ENCODE measurements at regions not wholly inside any gene's neighbourhood (a gene's known extent, or its start where the extent isn't known, plus 50 kb on each side); places are given as distances from the start of the nearest gene placed in this dataset.
"Not testable (repeated sequence)": the region's sequence is repeated elsewhere in the genome, so short reads cannot be mapped to it uniquely, and the experiment has no call there.

DNA sequence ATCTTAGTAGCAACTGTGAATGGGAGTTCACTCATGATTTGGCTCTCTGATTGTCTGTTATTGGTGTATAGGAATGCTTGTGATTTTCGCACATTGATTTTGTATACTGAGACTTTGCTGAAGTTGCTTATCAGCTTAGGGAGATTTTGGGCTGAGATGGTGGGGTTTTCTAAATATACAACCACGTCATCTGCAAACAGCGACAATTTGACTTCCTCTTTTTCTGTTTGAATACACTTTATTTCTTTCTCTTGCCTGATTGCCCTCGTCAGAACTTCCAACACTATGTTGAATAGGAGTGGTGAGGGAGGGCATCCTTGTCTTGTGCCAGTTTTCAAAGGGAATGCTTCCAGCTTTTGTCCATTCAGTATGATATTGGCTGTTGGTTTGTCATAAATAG is 1883.1 kb upstream of the TENM3 start:
- not testable (repeated sequence) for DNase-seq

DNA sequence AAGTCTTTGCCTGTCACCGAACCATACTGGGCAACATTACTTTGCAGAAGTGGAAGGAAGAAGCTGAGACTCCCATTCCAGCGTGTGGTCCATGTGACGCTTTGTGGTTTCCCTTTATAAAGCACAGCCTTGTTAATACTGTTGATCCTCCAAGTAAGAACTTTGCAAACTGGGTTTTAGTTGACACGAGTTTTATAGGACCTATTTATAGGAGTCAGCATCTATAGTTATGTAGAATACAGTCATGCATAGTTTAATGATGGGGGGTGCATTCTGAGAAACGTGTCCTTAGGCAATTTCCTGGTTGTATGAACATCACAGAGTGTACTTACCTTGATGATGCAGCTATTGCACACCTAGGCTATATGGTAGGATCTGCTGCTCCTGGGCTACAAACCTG is 1879.4 kb upstream of the TENM3 start:
- DNase-seq: no peak

DNA sequence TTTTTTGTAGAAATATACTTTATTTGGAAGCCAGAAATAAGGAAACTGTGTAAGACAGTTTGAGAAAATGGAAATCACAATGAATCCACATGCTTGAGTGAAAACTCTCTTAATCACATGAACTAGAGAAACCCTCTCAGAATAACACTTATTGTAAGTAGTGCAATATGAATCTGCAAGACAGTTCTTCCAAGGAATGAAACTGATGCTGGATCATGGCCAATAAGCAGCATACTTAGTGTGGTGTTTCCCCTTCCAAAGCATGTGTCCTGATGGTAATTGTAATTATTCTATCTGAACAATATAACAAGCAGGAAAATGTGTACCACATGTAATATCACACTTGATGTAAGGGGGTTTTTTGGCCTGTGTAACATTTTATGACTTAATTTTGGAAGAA is 1870.5 kb upstream of the TENM3 start:
- no peak for DNase-seq

DNA sequence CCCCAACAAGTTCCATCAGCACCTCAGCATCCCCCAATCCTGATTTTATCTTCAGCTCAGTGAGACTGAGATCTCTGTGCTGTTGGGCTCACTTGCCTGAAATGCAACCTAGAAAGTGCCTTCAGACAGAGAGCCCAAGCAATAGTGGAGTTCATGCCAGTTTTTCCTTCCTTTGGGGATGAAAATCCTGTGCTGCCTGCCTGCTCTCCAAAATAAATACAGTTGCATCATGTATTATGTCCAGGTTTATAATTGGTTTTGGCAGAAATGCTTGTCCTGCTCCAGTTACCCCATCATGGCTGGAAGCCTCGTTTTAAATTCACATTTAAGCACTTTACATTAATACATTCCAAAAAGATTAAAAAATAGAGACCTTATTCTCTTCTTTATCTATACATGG is 1865.5 kb upstream of the TENM3 start:
- DNase-seq: no peak

DNA sequence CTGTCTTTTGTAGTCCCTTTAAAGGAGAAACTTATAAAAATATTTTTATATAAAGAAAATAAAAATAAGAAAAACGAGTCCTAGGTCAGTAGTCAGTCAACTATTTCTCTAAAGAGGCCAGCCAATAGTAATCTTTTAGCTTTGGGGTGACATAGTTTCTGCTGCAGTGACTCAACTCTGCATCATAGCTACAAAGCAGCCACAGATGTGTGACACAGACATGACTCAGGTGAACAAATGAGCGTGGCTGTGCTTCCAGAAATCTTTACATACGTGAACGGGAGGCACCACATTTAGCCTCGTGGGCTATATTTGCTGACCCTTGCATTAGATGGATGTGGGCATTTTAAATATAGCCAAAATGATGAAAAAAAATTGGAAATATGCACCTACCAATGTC is 1862.5 kb upstream of the TENM3 start:
- no peak for DNase-seq

DNA sequence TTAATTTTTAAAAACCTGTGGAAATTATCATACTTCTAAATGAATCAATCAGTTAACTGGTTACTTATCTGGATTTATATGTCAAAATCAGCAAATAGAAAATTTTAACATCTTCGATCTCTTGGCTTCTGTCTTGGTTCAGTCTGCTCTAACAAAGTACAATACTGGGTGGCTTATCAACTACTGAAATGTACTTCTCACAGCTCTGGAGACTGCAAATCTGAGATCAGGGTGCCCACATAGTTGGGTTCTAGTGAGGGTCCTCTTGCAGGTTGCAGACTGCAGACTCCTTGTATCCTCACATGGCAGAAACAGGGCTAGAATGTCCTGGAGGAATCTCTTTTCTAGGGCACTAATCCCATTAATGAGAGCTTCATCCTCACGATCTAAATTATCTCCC is 1851.6 kb upstream of the TENM3 start:
- no peak for DNase-seq

DNA sequence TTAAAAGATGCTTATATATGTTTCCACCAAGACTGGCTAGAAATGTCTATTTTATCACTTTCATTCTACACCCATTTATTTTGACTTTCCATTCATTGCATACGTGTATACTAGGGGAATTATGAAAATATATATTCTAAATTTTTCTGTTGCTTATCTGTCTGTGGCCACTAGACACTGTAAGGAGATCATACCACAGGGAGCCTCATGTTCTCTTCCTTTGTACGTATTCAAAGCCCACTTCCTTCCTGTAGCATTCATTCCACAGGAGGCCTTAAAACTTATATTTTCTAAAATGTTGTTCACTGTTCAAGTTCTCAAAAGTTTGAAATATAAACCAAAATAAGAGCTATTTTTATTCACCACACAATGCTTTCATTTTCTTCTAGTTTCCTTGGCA is 1848.9 kb upstream of the TENM3 start:
- no peak for DNase-seq

DNA sequence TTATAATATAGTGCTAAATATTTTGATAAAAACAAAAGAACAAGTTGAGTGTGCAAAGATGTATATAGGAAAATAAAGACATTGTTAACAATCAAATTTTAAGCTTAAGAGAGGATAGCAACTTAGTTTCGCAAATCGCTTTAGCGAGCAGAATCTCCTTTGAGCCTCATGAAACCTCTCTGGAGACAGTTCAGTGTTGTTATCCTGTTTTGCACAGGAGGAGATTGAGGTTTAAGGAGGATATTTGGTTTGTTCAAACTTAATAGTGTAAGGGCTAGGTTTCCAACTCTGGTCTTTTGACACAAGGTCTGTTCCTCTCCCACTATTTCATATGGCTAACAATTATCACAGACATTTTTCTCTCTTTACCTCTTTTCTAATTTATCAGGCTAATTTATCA is 1848.5 kb upstream of the TENM3 start:
- DNase-seq: no peak

DNA sequence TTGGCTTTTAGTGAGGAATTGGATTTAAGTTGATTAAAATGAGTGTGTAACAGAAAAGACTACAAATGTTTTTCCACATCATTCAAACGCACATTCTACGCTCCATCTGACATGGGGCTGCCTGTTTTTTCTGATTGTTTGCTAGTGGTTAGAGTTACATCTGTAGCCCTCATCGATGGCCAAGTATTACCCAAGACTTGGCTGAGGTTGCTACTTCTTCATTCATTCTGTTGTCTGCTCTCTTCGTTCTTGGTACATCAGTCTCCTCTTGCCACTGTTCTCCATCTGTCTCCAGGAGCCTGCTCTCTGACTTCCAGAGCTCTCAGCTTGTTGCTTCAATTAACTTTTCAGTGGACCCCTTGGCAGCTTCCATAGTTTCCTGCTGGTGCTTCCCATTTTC is 1844.6 kb upstream of the TENM3 start:
- DNase-seq: no peak

DNA sequence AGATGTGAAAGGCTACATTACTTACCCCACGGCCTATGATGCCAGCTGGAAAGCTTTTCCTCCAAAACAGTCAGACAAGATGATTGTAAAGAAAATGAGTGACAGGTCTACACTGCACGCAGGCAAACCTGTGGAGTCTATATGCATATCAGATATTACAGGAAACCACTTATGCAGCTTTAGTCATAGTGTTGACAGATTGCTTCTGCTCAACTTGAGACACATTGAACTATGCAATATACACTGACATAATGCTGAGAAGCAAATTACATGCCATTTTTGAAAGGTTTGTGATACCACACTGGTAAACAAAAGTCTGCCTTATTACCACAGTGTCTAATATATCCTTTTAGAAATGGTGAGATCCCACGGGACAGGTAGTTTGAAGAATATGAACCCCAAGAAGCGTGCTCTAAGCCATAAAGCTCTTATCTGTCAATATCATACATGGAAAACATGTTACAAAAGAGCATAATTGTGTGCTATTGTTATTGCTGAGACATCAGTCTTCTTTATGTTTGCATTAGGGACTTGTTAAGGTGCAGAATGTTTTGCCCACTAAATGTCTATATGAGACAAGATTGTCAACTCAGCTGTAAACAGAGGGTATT is 1835.8 kb upstream of the TENM3 start:
- DNase-seq: no peak

DNA sequence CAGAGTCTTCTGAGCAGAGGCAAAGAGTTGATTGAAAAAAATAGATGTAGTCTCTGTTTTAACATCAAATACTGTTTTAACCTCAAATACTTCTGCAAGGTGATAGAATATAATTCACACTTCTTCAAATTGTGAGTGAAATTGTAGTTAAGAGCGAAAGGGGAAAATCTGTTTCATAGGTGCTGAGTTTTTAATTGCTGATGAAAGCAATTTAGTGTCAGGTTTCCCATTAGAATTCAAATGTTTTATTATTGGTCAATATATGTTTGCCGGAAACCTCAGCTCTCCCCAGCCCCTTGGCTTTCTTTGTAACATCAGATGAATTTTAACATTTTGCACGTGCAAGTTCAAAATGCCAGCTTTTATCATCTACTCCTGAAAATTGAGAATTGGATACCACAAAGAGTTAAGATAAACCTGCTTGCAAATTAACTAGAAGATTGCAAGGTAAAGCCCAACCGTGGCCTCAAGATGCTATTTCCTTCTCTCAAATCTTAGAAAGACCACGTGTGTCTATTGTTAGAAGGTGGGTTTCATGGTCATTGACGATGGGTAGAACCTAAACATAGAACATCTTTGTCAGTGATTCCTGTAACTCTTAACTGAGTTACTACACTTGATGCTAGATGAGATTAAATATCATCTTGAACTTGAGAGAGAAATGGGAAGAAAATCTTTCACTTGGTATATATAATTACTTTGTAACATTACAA is 1824.2 kb upstream of the TENM3 start:
- no peak for DNase-seq

DNA sequence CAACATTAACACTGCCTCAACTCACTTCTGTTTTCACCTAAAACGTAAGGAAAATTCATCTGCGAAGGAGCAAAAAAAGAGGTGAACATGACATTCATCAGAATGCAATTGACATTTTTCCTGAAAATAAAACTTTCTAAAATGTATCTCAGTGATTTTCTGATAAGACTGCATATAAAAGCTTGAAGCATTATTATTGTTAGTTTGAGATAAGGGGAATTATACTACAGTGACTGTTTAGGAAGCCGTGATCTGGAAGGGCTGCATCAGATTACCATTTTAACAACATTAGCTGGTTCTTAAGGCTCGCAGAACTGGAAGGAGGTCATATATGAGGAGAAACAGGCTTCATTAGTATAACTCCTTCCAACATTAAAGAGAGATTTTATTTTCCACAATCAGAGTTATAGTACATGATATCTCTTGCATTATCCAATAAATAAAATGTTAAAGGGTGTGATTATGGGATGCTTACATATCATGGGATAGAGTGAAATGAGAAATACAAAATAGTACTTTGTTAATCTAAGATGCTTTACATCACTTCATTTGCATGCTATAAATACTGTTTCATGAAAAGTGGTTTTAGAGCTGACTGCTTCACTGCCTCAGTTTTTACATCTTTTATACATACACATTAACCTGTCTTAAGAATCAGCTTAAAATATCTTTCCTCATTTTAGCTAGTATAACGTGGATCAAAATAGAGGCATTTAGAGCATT is 1820.1 kb upstream of the TENM3 start:
- no peak for DNase-seq

DNA sequence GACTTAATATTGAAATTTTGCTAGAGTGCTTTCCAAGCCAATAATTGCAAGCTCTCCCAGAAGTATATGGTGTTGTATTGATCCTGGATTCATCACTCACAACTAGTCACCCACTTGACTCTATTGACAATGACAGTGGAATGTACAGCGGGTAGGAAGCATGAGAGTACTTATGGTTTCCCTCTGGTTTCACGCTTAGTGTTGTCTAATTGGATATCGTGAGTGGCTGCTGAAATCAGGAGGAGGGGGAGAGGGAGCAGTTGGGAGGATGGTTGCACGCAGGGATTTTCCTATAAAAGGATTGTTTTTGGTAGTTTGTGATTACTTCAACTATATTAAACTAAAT is 1819.5 kb upstream of the TENM3 start:
- DNase-seq: no peak

DNA sequence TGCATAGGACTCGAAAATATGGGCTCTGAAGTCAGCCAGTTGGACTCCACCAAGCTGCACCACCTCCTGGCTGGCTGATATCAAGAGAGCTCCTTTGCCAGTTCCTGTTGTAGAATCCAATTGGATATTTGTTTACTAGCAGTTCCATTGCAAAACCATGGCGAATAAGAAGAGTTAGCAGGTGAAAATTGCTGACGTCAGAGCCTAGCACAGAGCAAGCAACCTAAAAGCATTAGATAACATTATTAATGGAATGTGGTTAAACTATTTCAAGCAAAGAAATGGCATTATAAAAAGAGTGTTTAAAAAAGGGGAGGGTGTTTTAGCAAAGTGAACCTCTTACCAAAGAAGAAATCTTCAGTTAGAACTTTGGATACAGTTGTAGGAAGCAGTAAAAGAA is 1816.3 kb upstream of the TENM3 start:
- DNase-seq: no peak

DNA sequence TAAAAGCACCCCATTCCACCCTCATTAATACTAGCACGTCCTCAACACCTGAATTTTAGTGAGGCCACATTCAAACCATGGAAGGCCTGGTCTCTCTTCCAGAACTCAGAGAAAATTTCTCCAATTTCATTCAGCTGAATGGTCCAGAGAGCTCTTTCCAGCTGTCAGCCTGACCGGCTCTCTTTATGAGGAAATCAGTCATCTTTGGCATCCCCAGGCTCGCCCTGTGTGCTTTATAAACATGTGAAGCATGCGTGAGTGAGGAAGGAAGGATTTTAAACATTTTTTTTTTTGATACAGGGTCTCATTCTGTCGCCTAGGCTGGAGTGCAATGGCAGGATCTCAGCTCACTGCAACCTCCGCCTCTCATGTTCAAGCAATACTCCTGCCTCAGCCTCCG is 1812.9 kb upstream of the TENM3 start:
- no peak for DNase-seq

DNA sequence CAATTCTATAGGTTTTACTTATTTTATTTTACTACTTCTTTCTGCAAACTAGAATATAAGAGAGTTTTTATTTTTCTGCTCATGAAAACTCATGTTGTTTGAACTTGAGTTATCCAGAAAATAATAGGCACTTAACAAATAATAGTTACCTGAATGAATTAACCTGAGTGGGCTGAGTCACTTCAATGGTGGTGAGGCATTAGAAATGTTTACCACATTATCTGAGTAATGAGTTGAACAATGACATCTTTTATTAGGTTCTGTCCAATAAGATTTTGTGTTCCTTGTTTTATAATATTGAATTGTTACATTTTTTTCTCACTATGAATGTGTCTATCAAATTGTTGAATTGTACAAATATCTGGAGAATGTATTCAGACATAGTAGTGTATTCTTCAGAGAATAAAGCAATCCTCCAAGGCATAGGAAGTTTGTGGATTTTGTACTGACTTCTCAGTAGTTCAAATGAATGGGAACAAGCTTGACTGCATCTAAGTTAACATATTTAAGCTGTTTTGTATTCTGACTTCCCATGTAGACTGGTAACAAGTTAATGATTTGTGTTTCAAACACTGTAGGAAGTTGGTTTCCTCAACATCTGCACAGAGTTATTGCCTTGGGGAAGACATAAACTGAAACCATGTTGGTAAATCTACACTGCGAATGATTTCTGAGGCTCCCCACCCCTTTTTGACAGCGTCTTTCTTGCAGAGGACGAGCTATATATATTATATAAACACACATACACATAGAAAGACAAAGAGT is 1808.9 kb upstream of the TENM3 start:
- no peak for DNase-seq

DNA sequence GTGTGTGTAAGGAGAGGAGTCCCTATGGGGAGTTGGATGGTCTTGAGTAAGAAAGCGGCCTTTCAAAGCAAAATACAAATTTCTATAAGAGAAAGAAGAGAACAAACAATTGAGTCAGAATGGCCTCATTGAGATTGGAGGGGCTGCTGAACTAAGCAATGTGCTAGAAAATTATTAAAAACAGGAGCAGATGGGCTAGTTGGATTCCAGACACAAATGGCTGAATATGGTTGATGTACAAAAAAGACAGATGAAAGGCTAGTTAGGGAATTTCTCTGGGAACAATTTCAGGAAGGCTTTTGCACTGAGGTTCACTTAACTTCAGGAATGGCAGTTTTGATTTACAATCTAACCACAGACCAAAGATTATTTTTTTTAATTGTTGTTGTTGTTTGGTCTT is 1806.8 kb upstream of the TENM3 start:
- no peak for DNase-seq

DNA sequence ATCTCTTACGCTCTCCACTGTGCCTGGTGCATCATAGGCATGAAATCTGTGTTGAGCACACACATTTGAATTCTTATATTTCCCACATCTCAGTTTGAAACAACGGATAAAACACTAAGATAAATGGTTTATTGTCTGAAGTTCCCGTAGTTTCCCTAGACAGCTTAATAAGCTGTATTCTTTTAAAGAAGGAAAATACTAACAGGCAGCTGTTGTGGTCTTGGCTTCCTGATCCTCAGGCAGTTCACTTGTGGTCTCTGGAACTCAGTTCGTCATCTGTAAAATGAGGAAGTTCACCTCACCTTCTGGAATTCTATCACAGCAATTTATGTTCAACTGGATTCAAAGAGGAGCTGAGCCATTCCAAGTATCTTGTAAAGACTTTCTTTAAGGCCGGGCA is 1805.6 kb upstream of the TENM3 start:
- DNase-seq: no peak

DNA sequence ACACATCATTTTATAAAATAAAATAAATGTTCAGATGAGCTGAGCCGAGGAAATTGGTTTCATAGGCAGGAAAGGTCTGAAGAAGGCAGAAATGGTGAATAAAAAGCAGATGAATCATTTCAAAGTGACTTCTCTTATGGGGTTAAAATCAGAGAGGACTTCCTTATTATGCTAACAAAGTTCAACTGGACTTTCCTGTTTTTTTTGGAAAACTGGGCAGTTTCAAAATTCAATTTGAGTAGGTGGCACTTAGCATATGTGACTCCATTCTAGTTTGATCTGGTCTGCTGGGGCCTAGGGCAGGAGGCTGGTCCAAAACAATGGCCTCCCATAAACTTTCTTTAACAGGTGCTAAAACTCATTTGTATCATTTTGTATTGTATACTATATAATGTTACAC is 1794.9 kb upstream of the TENM3 start:
- DNase-seq: no peak

DNA sequence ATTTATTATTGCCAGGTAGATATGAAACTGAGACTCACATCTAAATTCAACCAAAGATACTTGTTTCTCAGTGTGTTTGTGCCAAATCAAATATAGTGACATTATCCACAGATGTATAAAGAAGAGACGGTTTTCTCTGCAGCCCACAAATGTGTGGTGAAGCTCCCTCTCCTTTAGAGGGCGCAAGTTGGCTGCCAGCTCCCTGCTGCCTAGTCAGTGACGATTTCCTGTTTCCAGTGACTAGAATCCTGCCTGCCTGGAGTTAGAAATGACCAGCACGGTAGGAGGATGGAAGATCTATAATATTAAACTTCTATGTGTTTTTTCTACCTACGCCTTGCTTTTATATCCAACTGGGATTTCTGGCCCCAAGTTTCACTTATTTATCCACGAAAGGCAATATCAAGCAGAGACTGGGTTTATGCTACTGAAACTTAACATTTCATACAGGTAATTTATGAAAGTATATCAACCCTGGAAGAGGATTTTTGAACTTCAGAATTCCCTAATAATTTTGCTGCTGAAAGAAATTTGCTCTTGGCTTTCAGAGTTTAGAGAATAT is 1793.7 kb upstream of the TENM3 start:
- no peak for DNase-seq

DNA sequence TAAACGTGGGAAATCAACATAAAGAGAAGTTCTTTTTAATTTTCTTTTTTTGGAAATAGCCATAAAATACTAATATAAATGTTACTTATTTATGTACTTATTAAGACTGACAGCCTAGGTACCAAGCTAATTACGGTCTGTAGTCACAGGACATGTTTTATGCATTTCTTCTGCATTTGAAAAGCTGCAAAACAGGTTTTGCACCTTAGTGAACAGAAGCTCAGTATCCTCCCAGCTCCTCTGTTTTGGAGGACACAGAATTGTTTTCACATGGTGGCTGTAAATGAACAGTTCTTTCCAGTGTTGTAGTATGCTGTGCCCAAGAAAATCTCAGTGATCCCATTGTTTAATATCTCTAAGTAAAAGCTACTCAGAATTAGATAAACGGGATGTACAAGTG is 1788.0 kb upstream of the TENM3 start:
- no peak for DNase-seq

DNA sequence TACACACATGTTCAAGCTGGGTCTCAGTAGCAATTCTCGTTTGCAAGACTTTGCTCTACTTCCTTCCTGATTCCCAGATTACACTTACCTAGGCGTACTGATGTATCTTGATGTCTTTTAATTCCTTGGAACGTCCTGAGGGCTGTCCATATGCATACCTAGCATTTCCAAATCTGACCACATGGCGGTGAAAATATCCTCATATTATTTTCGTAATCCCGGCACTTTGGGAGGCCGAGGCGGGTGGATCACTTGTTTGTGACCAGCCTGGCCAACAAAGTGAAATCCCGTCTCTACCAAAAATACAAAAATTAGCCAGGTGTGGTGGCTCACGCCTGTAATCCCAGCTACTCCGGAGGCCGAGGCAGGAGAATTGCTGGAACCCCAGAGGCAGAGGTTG is 1786.3 kb upstream of the TENM3 start:
- DNase-seq: no peak

DNA sequence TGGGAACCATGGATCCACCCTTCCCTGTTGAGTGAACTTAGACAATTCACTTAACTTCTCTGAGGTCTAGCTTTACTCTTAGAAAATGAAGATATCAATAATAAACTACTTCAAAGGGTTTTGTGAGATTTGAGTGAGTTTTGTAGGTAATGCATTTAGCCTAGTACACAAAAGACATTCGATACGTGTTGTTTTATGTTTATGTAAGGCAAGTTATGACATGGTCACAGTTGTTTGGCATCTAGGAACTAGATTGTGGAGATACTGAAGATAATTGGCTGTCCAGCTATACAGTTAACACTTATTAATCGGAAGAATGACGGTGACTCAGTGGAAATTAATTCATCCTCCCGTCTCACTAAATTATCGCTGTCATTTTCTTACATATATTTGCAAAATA is 1781.1 kb upstream of the TENM3 start:
- DNase-seq: no peak

DNA sequence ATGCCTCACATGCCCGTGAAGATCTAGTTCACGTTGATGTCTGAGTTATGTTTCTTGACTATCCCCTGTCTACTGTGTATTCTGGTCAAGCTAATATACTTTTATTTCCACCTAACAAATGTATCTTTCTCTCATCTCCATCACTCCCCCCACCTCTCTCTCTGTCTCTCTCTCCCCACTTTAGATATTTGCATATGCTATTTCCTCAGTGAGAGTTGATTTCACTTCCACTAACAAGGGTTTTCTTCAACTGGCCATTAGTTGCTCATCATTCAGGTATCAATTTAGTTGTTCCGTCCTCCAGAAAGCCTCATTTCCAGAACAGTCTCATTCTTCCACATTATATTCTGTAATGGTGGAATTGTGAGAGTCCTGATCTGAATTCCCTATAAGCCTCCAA is 1777.8 kb upstream of the TENM3 start:
- DNase-seq: no peak

All from right forelimb (tissue), 1 donor.